ENCODE measurements at regions not wholly inside any gene's neighbourhood (a gene's known extent, or its start where the extent isn't known, plus 50 kb on each side); places are given as distances from the start of the nearest gene placed in this dataset.

DNA sequence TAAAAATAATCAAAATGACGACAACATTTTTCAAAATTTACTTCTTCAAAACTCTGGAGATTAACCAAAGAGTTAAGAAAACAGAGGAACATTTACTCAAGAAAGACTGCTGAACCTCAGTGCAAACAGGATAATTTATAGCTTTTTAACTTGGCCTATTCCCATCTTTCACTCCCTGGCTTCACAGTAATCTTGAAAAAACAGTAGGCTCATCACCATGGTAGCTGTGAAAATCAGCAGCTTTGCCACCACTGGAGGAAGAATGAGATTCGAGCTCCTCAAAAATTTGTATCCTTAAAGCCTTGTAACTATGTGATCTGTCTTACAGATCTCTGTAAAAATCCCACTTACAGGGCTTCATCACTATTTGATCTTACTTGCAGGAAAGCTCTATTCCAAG lies 447.7 kb upstream of the CTSO start:
- TF ChIP-seq POLR2A (IDR thresholded peaks at IDR 0.05) (no peak), CTCF (IDR thresholded peaks at IDR 0.05) (no peak), EP300 (IDR thresholded peaks at IDR 0.05) (no peak), POLR2AphosphoS5 (IDR thresholded peaks at IDR 0.05) (no peak)

Measured in gastroesophageal sphincter (tissue), 3 donors.